ENCODE measurements at regions not wholly inside any gene's neighbourhood (a gene's known extent, or its start where the extent isn't known, plus 50 kb on each side); places are given as distances from the start of the nearest gene placed in this dataset.

DNA sequence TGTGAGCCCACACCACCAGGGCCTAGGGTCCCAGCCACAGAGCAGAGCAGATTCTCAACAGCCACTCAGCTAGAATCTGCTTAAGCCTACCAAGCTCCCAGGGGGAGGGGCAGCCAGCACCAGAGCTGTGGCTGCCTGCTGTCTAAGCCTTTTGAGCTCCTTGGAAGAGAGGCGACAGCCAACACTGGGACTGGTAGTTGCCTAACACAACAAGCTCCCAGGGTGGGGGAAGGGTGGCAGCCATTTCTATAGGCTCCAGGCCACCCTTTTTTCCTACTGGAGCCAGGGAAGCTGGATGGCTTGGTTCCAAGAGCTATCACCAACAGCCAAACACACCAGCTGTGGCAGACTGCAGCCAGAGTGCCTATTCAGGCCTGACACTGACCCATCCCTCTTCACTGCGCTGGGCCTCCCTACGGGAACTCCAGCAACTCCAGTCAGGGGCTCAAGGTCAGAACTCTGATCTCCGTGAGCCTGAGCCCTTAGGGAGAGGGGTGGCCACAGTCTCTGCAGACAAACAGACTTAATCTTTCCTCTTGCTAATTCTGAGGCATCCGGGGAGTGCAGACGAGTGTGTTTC, 1824.3 kb upstream of the CELF4 start:
- H3K9me3 ChIP-seq (replicated peaks; ENCODE audit: control insufficient read depth, insufficient read depth, low read length) = no peaks in the 10 kb centered on the region
- POLR2A ChIA-PET = no interaction called here
- CTCF ChIA-PET = no interaction called here
- H3K36me3 ChIP-seq (ENCODE audit: control insufficient read depth in 2 of 2, extremely low read depth in 1 of 2, insufficient read depth in 2 of 2, low read length in 2 of 2) = no peaks in the 10 kb centered on the region
- no peaks in the 10 kb centered on the region for H3K9me1 ChIP-seq (replicated peaks; ENCODE audit: control insufficient read depth, extremely low read depth, insufficient read depth, low read length)
- no peak for DNase-seq (ENCODE audit: low read depth, low spot score)
- H3K4me3 ChIP-seq (replicated peaks in 1 of 3; ENCODE audit: insufficient read depth in 1 of 3, low read depth in 1 of 3, low read length in 3 of 3) = no peak overlapping the region
- intact Hi-C loops (cut with micrococcal nuclease) (no loop called here), dilution Hi-C loops (cut with MboI; ENCODE audit: extremely low pct_ligation_motif_present, low sequenced_read_pairs) (no loop called here)
- BruUV-seq (replicated peaks) = no TSS peak
- H4K20me1 ChIP-seq (replicated peaks; ENCODE audit: control insufficient read depth, extremely low read depth, insufficient read depth, low read length) = no peaks in the 10 kb centered on the region
- H3K27me3 ChIP-seq (ENCODE audit: control insufficient read depth in 2 of 2, insufficient read depth in 2 of 2, low read length in 2 of 2) = no peaks in the 10 kb centered on the region
- no peak overlapping the region for H3K27ac ChIP-seq (ENCODE audit: insufficient read depth, low read depth, low read length)
- no peak for FAIRE-seq
- no peak overlapping the region for H2AFZ ChIP-seq (ENCODE audit: low read depth, low read length)
- no peak overlapping the region for H3K4me2 ChIP-seq (ENCODE audit: insufficient read depth, low read length)
- no peaks in the 10 kb centered on the region for H3K79me2 ChIP-seq (ENCODE audit: control insufficient read depth, insufficient read depth, low read length)
- no peaks in the 10 kb centered on the region for H3K4me1 ChIP-seq (ENCODE audit: control insufficient read depth, extremely low read depth, insufficient read depth, low read length)
- no peak overlapping the region for H3K9ac ChIP-seq (replicated peaks; ENCODE audit: extremely low read depth, insufficient read depth, low read length)
- TF ChIP-seq, protein P1, sequence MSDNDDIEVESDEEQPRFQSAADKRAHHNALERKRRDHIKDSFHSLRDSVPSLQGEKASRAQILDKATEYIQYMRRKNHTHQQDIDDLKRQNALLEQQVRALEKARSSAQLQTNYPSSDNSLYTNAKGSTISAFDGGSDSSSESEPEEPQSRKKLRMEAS (IDR thresholded peaks at IDR 0.05; ENCODE audit: insufficient read depth, insufficient read length) = no peak
- TF ChIP-seq, protein P2, sequence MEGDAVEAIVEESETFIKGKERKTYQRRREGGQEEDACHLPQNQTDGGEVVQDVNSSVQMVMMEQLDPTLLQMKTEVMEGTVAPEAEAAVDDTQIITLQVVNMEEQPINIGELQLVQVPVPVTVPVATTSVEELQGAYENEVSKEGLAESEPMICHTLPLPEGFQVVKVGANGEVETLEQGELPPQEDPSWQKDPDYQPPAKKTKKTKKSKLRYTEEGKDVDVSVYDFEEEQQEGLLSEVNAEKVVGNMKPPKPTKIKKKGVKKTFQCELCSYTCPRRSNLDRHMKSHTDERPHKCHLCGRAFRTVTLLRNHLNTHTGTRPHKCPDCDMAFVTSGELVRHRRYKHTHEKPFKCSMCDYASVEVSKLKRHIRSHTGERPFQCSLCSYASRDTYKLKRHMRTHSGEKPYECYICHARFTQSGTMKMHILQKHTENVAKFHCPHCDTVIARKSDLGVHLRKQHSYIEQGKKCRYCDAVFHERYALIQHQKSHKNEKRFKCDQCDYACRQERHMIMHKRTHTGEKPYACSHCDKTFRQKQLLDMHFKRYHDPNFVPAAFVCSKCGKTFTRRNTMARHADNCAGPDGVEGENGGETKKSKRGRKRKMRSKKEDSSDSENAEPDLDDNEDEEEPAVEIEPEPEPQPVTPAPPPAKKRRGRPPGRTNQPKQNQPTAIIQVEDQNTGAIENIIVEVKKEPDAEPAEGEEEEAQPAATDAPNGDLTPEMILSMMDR (IDR thresholded peaks at IDR 0.05; ENCODE audit: extremely low read depth in 1 of 2, insufficient read depth in 1 of 2, low read depth in 1 of 2, low read length in 2 of 2) = no peak
- TF ChIP-seq GATA2 (IDR thresholded peaks at IDR 0.05; ENCODE audit: insufficient read depth, insufficient read length, low read depth, low read length) = no peak
- TF ChIP-seq MYC (IDR thresholded peaks at IDR 0.05; ENCODE audit: low read depth, low read length) = no peak
- no peak for TF ChIP-seq FOS (IDR thresholded peaks at IDR 0.05; ENCODE audit: borderline replicate concordance, insufficient read depth, low read length)
- no peak for TF ChIP-seq POLR2A (IDR thresholded peaks at IDR 0.05; ENCODE audit: low read depth, low read length)
- no peak for TF ChIP-seq POLR2AphosphoS5 (IDR thresholded peaks at IDR 0.05; ENCODE audit: insufficient read depth, low read depth, low read length)
- no peak for TF ChIP-seq EZH2 (IDR thresholded peaks at IDR 0.05; ENCODE audit: borderline replicate concordance, low read depth, low read length, severe bottlenecking)
- TF ChIP-seq JUN (IDR thresholded peaks at IDR 0.05; ENCODE audit: borderline replicate concordance, insufficient read depth, insufficient read length, low read depth) = no peak

Measured in endothelial cell of umbilical vein (primary cell).